ENCODE measurements at regions not wholly inside any gene's neighbourhood (a gene's known extent, or its start where the extent isn't known, plus 50 kb on each side); places are given as distances from the start of the nearest gene placed in this dataset.

- no peak overlapping the region for H3K4me3 ChIP-seq
- no peaks in the 10 kb centered on the region for H3K36me3 ChIP-seq
- no peak overlapping the region for H3K27ac ChIP-seq
- no peaks in the 10 kb centered on the region for H3K27me3 ChIP-seq
- TF ChIP-seq, protein P1, sequence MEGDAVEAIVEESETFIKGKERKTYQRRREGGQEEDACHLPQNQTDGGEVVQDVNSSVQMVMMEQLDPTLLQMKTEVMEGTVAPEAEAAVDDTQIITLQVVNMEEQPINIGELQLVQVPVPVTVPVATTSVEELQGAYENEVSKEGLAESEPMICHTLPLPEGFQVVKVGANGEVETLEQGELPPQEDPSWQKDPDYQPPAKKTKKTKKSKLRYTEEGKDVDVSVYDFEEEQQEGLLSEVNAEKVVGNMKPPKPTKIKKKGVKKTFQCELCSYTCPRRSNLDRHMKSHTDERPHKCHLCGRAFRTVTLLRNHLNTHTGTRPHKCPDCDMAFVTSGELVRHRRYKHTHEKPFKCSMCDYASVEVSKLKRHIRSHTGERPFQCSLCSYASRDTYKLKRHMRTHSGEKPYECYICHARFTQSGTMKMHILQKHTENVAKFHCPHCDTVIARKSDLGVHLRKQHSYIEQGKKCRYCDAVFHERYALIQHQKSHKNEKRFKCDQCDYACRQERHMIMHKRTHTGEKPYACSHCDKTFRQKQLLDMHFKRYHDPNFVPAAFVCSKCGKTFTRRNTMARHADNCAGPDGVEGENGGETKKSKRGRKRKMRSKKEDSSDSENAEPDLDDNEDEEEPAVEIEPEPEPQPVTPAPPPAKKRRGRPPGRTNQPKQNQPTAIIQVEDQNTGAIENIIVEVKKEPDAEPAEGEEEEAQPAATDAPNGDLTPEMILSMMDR (IDR thresholded peaks at IDR 0.05) = no peak
- no peaks in the 10 kb centered on the region for H3K9me3 ChIP-seq
- no peaks in the 10 kb centered on the region for H3K4me1 ChIP-seq
- no peak for DNase-seq (ENCODE audit: low spot score)
Measured at GRCh38 chr5:124591583-124591982, 154.9 kb downstream of the ZNF608 start.

- Histone ChIP-seq H3K27ac (no peak overlapping the region), H3K4me1 (no peaks in the 10 kb centered on the region), H3K36me3 (no peaks in the 10 kb centered on the region), H3K27me3 (no peaks in the 10 kb centered on the region), H3K9me3 (peaks cover 0 to 2% of the 10 kb centered on the region in 2 donors), H3K4me3 (no peak overlapping the region)
- TF ChIP-seq, protein P1 (IDR thresholded peaks at IDR 0.05) = no peak
- DNase-seq (ENCODE audit: low spot score) = no peak
Measured at GRCh38 chr5:124590686-124591085, 155.8 kb downstream of the ZNF608 start.

GRCh38 chr5:124587280-124587679 is 159.2 kb downstream of the ZNF608 start:
- Histone ChIP-seq H3K27me3 (no peaks in the 10 kb centered on the region), H3K36me3 (no peaks in the 10 kb centered on the region), H3K27ac (no peak overlapping the region), H3K9me3 (peaks cover 0 to 13% of the 10 kb centered on the region in 2 donors), H3K4me1 (no peaks in the 10 kb centered on the region), H3K4me3 (no peak overlapping the region)
- no peak for DNase-seq (ENCODE audit: low spot score)
- TF ChIP-seq, protein P1 (IDR thresholded peaks at IDR 0.05) = no peak

GRCh38 chr5:124584991-124585715 is 161.3 kb downstream of the ZNF608 start:
- H3K9me3 ChIP-seq = peaks cover 0 to 13% of the 10 kb centered on the region in 2 donors
- no peaks in the 10 kb centered on the region for H3K4me1 ChIP-seq
- no peak for DNase-seq (ENCODE audit: low spot score)
- H3K4me3 ChIP-seq = no peak overlapping the region
- no peaks in the 10 kb centered on the region for H3K27me3 ChIP-seq
- TF ChIP-seq, protein P1 (IDR thresholded peaks at IDR 0.05) = no peak
- no peaks in the 10 kb centered on the region for H3K36me3 ChIP-seq
- H3K27ac ChIP-seq = no peak overlapping the region

- TF ChIP-seq, protein P1 (IDR thresholded peaks at IDR 0.05) = no peak
- Histone ChIP-seq H3K27me3 (no peaks in the 10 kb centered on the region), H3K27ac (no peak overlapping the region), H3K9me3 (peaks cover 0 to 13% of the 10 kb centered on the region in 2 donors), H3K4me3 (no peak overlapping the region), H3K4me1 (no peaks in the 10 kb centered on the region), H3K36me3 (no peaks in the 10 kb centered on the region)
- no peak for DNase-seq (ENCODE audit: low spot score)
Measured at GRCh38 chr5:124583469-124584350, 162.7 kb downstream of the ZNF608 start.
